ENCODE measurements at regions not wholly inside any gene's neighbourhood (a gene's known extent, or its start where the extent isn't known, plus 50 kb on each side); places are given as distances from the start of the nearest gene placed in this dataset.
"Not testable (repeated sequence)": the region's sequence is repeated elsewhere in the genome, so short reads cannot be mapped to it uniquely, and the experiment has no call there.

GRCh38 chr2:378364-378763, 90.5 kb upstream of the ALKAL2 start:
- DNase-seq (ENCODE audit: low read depth in 3 of 3) = no peak

DNA sequence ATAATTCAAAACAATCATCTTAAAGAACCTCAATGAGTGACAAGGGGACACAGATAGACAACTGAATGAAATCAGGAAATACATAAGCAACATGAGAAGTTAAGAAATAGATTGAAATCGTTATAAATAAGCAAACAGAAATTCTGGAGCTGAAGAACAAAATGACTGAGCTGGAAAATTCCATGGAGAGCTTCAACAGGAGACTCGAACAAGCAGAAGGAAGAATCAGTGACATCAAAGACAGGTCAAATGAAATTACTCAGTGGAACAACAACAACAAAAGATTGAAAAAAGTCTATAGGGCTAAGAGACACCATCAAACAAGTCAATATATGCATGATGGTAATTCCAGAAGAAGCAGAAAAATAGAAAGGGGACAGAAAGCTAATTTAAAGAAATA, 89.5 kb upstream of the ALKAL2 start:
- no peak for DNase-seq (ENCODE audit: low read depth in 3 of 3)

DNA sequence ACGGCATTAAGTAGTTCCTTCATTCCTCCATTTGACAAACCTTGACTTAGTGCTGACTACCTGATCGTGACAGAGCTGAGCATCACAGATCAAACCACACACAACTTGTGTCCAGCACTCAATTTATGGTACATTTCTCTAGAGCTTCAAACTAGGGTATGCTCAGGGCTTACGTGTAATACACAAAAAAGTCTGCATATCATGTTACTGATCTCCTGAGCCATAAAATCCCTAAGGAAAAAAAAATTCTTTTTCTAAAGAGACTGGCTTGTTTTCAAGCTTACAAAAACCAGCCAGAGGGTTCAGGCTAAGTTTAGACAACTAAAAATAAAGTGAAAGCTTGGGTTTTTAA, 88.0 kb upstream of the ALKAL2 start:
- no peak for DNase-seq (ENCODE audit: low read depth in 3 of 3)

DNA sequence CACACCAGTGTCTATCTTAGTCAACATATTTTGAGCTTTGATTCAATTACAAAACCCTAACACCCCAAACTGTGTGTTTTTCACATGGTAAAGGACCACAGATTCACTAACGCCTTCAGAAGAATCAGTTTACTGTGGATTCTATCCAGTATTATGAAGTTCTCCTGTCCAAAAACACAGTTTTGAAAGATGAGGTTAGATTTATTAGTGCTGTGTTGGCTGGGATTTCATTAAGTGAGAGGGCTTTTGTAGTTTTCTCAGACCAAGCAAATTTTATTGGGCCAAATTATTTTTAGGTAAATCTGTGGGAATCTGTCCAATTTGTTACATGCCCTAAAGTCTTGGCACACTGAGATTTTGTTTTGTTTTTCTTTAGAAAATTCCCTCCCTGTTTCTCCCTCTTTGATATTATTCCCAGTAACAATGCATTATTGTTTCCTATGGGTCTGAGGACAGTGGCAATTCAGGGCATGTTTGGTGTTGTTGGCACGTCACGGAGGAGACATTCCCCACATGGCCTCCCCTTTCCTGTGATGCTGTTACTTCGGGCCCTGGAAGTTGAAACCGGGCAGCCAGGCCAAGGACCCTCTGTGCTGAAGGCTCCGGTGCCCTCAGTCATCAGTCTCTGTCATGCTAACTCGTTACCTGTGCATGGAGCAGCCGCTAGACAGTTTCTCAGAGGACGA, 87.5 kb upstream of the ALKAL2 start:
- DNase-seq (ENCODE audit: low read depth in 3 of 3) = no peak

GRCh38 chr2:368386-368785, 80.5 kb upstream of the ALKAL2 start:
- DNase-seq (ENCODE audit: low read depth in 3 of 3) = no peak

DNA sequence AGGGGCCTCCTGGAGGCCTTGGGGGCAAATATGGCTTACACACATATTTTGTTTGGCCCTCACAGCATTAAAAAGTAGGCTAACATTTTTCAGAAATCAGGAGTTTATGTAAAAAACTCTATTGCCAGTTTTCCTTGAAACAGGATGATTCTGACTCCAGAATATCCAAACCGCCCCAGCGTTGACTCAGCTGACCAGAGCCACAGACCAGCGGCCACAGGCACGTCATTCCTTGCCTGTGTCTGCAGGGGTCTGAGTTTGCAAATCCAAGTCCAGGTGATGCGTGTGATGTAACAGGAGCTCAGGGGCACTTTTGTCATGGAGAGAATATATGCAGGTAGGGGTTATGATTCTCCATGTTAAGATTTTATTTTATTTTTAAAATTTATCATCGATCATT, 79.4 kb upstream of the ALKAL2 start:
- no peak for DNase-seq (ENCODE audit: low read depth in 3 of 3)

DNA sequence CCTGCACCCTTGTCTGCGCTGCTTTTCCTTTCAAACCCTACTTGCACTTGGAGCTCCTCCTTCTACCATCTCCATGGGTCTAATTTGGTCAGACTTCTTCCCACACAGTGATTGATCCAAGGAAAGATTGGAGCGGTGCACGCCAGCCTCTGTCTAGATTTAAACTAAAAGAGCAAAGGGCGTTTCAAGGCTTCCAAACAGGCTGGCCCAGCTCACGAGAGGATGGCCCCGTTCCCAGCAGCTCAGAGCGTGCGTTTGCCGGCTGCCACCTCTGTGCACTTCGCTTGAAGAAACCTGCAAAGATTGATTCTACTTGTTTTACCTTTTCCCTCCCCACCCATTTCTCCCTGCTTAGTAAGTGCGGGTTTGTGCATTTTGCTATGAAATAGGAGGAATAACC, 78.8 kb upstream of the ALKAL2 start:
- no peak for DNase-seq (ENCODE audit: low read depth in 3 of 3)

GRCh38 chr2:365367-366275, 77.7 kb upstream of the ALKAL2 start:
- no peak for DNase-seq (ENCODE audit: low read depth in 3 of 3)

DNA sequence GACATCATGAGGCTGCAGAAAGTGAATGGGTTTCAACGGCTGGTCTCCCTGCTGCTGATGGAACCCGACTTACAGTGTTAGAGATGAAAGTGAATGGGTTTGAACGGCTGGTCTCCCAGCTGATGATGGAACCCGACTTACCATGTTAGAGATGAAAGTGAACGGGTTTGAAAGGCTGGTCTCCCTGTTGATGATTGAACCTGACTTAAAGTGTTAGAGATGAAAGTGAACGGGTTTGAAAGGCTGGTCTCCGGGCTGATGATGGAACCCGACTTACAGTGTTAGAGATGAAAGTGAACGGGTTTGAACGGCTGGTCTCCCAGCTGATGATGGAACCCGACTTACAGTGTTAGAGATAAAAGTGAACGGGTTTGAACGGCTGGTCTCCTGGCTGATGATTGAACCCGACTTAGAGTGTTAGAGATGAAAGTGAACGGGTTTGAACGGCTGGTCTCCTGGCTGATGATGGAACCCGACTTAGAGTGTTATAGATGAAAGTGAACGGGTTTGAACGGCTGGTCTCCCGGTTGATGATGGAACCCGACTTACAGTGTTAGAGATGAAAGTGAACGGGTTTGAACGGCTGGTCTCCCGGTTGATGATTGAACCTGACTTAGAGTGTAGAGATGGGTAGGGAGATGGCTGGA, 76.1 kb upstream of the ALKAL2 start:
- no peak for DNase-seq (ENCODE audit: low read depth in 3 of 3)

- no peak for DNase-seq (ENCODE audit: low read depth in 3 of 3)
Measured at GRCh38 chr2:362924-363323, 75.0 kb upstream of the ALKAL2 start.

DNA sequence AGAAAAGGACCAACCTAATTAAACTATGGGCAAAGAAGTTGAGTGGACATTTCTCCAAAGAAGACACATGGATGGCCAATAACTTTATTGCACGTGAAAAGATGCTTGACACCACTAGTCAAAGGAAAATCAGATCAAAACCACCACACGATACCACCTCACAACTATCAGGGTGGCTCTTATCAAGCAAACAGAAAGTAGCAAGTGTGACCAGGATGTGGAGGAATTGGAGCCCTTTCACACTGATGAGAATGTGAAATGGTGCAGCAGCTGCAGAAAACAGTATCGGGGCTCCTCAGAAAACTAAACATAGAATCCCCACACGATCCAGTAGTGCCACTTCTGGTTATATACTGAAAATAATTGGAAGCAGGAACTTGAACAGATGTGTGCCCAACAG, 72.2 kb upstream of the ALKAL2 start:
- DNase-seq (ENCODE audit: low read depth in 3 of 3) = no peak

DNA sequence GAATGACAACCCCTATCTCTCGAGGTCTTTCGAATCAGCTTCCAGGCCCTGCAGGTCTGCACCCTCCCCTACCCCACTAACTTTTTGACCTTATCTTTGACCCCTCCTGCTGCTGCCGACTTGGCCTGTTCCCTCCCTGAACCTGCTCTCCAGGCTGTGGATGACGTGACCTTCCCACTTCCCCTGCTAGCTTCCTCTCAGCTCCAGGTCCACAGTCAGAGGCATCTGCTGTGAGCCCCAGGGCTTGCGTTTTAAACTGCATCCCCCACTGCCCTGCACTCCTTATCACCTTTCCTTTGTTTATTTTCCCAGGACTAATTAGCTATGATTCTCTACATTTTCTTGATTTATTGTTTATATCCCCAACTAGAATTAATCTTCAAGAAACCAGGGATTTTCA, 71.2 kb upstream of the ALKAL2 start:
- DNase-seq (ENCODE audit: low read depth in 3 of 3) = no peak

- DNase-seq (ENCODE audit: low read depth in 3 of 3) = no peak
Measured at GRCh38 chr2:357811-358210, 69.9 kb upstream of the ALKAL2 start.

DNA sequence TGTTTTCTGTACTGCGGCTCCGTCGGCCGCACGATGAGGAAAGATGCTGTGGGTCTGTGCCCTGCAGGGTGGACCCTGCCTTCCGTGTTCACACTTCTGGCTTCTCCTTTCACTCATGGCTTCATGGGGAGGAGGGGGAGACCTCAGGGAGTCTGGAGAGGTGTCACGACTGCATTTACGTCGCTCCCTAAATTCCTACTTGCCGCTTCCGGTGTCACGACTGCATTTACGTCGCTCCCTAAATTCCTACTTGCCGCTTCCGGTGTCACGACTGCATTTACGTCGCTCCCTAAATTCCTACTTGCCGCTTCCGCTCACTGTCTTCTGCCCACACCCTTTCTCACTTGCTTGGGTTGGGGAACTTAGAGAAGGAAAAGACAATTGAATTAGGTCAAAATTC, 68.4 kb upstream of the ALKAL2 start:
- not testable (repeated sequence) for DNase-seq (ENCODE audit: low read depth in 3 of 3)

- no peak for DNase-seq (ENCODE audit: low read depth in 3 of 3)
Measured at GRCh38 chr2:355773-356172, 67.9 kb upstream of the ALKAL2 start.

GRCh38 chr2:352696-353095, 64.8 kb upstream of the ALKAL2 start:
- no peak for DNase-seq (ENCODE audit: low read depth in 3 of 3)

- no peak for DNase-seq (ENCODE audit: low read depth in 3 of 3)
Measured at GRCh38 chr2:349390-349789, 61.5 kb upstream of the ALKAL2 start.

- no peak for DNase-seq (ENCODE audit: low read depth in 3 of 3)
Measured at GRCh38 chr2:348361-348916, 60.5 kb upstream of the ALKAL2 start.

DNA sequence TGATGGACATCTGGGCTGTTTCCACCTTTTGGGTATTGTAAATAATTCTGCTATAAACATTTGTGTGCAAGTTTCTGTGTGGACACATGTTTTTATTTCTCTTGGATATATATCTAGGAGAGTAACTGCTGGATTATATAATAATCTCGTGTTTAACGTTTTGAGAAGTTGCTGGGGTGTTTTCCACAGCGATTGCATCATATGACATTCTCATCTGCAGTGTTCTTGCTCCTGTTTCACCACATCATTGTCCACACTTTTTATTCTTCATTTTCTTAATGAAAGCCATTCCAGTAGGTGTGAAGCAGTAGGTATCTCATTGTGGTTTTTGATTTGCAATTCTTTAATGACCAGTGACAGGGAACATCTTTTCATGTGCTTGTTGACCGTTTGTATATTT, 56.9 kb upstream of the ALKAL2 start:
- no peak for DNase-seq (ENCODE audit: low read depth in 3 of 3)

- no peak for DNase-seq (ENCODE audit: low read depth in 3 of 3)
Measured at GRCh38 chr2:343355-343754, 55.5 kb upstream of the ALKAL2 start.

GRCh38 chr2:341912-342311, 54.0 kb upstream of the ALKAL2 start:
- DNase-seq (ENCODE audit: low read depth in 3 of 3) = no peak

GRCh38 chr2:341017-341542, 53.2 kb upstream of the ALKAL2 start:
- DNase-seq (ENCODE audit: low read depth in 3 of 3) = no peak

Data from stimulated activated CD4-positive, alpha-beta T cell treated with anti-CD3 and anti-CD28 coated beads, TNF-alpha, amount 100 ng/mL, for 4 hours (primary cell).